GF-D8 (cell line): ENCODE measurements at regions not wholly inside any gene's neighbourhood (a gene's known extent, or its start where the extent isn't known, plus 50 kb on each side); places are given as distances from the start of the nearest gene placed in this dataset.
"Not testable (repeated sequence)": the region's sequence is repeated elsewhere in the genome, so short reads cannot be mapped to it uniquely, and the experiment has no call there.

Experiments
- DNase-seq: peaks from one replicate; lab custom pipeline; 2025; lab: John Stamatoyannopoulos, UW

- DNase-seq: not testable (repeated sequence)
These were observed 295.8 kb downstream of the PTGER3 start for GRCh38 chr1:70751676-70752287.

- no peak for DNase-seq
These were observed 292.9 kb downstream of the PTGER3 start for GRCh38 chr1:70754701-70755100.

GRCh38 chr1:70760154-70760553 is 287.5 kb downstream of the PTGER3 start:
- DNase-seq: no peak

GRCh38 chr1:70762386-70762785 is 285.2 kb downstream of the PTGER3 start:
- no peak for DNase-seq

- no peak for DNase-seq
These were observed 282.9 kb downstream of the PTGER3 start for GRCh38 chr1:70764747-70765146.

- no peak for DNase-seq
These were observed 280.2 kb downstream of the PTGER3 start for GRCh38 chr1:70767377-70767776.

GRCh38 chr1:70768216-70768615 is 279.4 kb downstream of the PTGER3 start:
- DNase-seq: no peak

GRCh38 chr1:70778056-70778762 is 269.4 kb downstream of the PTGER3 start:
- DNase-seq: no peak

- no peak for DNase-seq
These were observed 268.7 kb downstream of the PTGER3 start for GRCh38 chr1:70778934-70779333.

GRCh38 chr1:70779571-70779970 is 268.0 kb downstream of the PTGER3 start:
- DNase-seq: no peak

GRCh38 chr1:70785287-70785686 is 262.3 kb downstream of the PTGER3 start:
- DNase-seq: no peak

GRCh38 chr1:70790232-70790923 is 257.2 kb downstream of the PTGER3 start:
- no peak for DNase-seq

- DNase-seq: not testable (repeated sequence)
These were observed 252.6 kb downstream of the PTGER3 start for GRCh38 chr1:70795064-70795463.

GRCh38 chr1:70796298-70796697 is 251.3 kb downstream of the PTGER3 start:
- DNase-seq: not testable (repeated sequence)

- DNase-seq: not testable (repeated sequence)
These were observed 245.0 kb downstream of the PTGER3 start for GRCh38 chr1:70802625-70803024.

- no peak for DNase-seq
These were observed 242.0 kb downstream of the PTGER3 start for GRCh38 chr1:70805641-70806040.

GRCh38 chr1:70807088-70807664 is 240.4 kb downstream of the PTGER3 start:
- DNase-seq: no peak

- no peak for DNase-seq
These were observed 238.5 kb downstream of the PTGER3 start for GRCh38 chr1:70809069-70809468.

GRCh38 chr1:70811815-70812214 is 235.8 kb downstream of the PTGER3 start:
- no peak for DNase-seq

GRCh38 chr1:70812442-70813109 is 235.0 kb downstream of the PTGER3 start:
- no peak for DNase-seq

GRCh38 chr1:70818401-70818800 is 229.2 kb downstream of the PTGER3 start:
- no peak for DNase-seq

GRCh38 chr1:70819231-70819630 is 228.4 kb downstream of the PTGER3 start:
- no peak for DNase-seq
